Natural killer cell (primary cell): ENCODE measurements at regions not wholly inside any gene's neighbourhood (a gene's known extent, or its start where the extent isn't known, plus 50 kb on each side); places are given as distances from the start of the nearest gene placed in this dataset.

ENCODE experiments used
- ATAC-seq, 3 donors: fragments of 150-1000 bp in 2 of 3; fragments of 200-7000 bp in 1 of 3; cut with Tn5 transposase; 1 replicate in 1 of 3; 2 replicates in 2 of 3; pipeline ENCODE4 v1.10.0; 2021; ENCODE audit warnings: mild to moderate bottlenecking in 2 of 3, moderate library complexity in 2 of 3
- DNase-seq, 2 donors: peaks; one replicate each; pipeline versions ENCODE4 v3.0.0 to v3.0.0-alpha.2; 2013 to 2021; ENCODE audit warnings: mixed read lengths in 1 of 2
- H3K27ac ChIP-seq: one replicate; pipeline ENCODE4 v1.5.1; 2013; ENCODE audit warnings: mild to moderate bottlenecking, low read length
- H3K27me3 ChIP-seq: one replicate; pipeline ENCODE4 v1.6.1; 2013; ENCODE audit warnings: low read length; ENCODE audit not compliant: control insufficient read depth, insufficient read depth
- H3K36me3 ChIP-seq: one replicate; pipeline ENCODE4 v1.6.1; 2013; ENCODE audit warnings: low read length; ENCODE audit not compliant: control insufficient read depth, insufficient read depth
- H3K4me1 ChIP-seq: one replicate; pipeline ENCODE4 v1.6.1; 2013; ENCODE audit warnings: low read length; ENCODE audit not compliant: control insufficient read depth, insufficient read depth
- H3K4me3 ChIP-seq: one replicate; pipeline ENCODE4 v1.5.1; 2013; ENCODE audit warnings: low read length
- H3K9me3 ChIP-seq: one replicate; pipeline ENCODE4 v1.6.1; 2013; ENCODE audit warnings: low read length; ENCODE audit not compliant: control insufficient read depth, insufficient read depth
- H3K27ac Mint-ChIP-seq, 2 donors: one replicate each; pipeline ENCODE4 v1.8.0; 2022; ENCODE audit warnings: mild to moderate bottlenecking in 2 of 2, mixed read lengths in 2 of 2, moderate library complexity in 1 of 2
- H3K27me3 Mint-ChIP-seq, 2 donors: one replicate each; pipeline ENCODE4 v1.8.0; 2022; ENCODE audit warnings: low read depth in 2 of 2, mixed read lengths in 2 of 2
- H3K36me3 Mint-ChIP-seq: one replicate; pipeline ENCODE4 v1.8.0; 2022; ENCODE audit warnings: mixed read lengths
- H3K4me1 Mint-ChIP-seq, 2 donors: one replicate each; pipeline ENCODE4 v1.8.0; 2022; ENCODE audit warnings: mixed read lengths in 2 of 2
- H3K4me3 Mint-ChIP-seq: one replicate; pipeline ENCODE4 v1.8.0; 2022; ENCODE audit warnings: mild to moderate bottlenecking, moderate library complexity, mixed read lengths
- H3K9me3 Mint-ChIP-seq, 2 donors: one replicate each; pipeline ENCODE4 v1.8.0; 2022; ENCODE audit warnings: mixed read lengths in 2 of 2
- WGBS: methylation state at CpG from one replicate; pipeline ENCODE4 v1.1.7; 2013; ENCODE audit warnings: missing lambda C conversion rate; ENCODE audit not compliant: insufficient coverage; 5-methylcytosine and 5-hydroxymethylcytosine counted together
- intact Hi-C: fragments of 100-400 bp; cut with micrococcal nuclease; formaldehyde crosslinking; loops from one replicate; pipeline ENCODE4 v1.14.2; 2022
- TF ChIP-seq, protein P1 (sequence below): fragments of 200-600 bp; IDR thresholded peaks from one replicate; pipeline ENCODE4 v1.8.0; 2022; ENCODE audit warnings: antibody characterized with exemption

DNA sequence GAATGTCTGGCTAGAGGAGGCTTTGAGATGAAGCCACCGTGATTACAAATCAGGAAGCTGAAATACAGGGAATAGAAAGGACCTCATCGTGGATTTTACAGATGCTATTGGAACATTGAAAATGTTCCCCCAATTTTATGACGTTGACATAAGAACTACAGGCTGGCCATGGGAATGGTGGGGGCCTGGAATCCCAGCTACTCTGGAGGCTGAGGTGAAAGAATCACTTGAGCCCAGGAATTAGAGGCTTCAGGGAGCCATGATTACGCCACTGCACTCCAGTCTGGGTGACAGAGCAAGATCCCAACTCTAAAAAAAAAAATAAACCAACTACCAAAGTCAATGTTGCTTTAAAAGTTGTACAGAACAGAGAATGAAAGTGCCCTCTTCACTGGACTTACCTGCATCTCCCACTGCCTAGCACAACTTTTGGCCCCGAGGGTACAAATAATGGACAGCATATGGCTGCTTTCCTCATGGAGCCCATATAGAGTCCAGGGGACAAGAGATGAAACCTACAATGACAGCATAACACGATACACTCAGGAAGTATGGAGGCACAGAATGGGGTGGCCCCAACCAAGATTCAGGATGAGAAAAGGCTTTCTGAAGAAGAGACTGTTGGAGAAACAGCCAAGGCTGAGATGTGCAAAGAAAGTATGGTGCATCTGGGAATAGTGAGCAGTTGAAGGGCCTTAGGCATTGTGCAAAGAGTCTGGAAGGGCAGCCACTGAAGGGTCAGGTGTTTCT is 254.8 kb downstream of the MYCN start:
- H3K9me3 ChIP-seq: no peaks in the 10 kb centered on the region
- ATAC-seq (no peak), DNase-seq (no peak)
- no peaks in the 10 kb centered on the region for H3K36me3 Mint-ChIP-seq
- no peak overlapping the region for H3K27ac Mint-ChIP-seq
- WGBS: 79% methylated on average over 6 of the region's 6 CpGs
- H3K4me1 ChIP-seq: no peaks in the 10 kb centered on the region
- no peak overlapping the region for H3K4me3 Mint-ChIP-seq
- no peaks in the 10 kb centered on the region for H3K9me3 Mint-ChIP-seq
- no peaks in the 10 kb centered on the region for H3K27me3 ChIP-seq
- TF ChIP-seq, protein P1, sequence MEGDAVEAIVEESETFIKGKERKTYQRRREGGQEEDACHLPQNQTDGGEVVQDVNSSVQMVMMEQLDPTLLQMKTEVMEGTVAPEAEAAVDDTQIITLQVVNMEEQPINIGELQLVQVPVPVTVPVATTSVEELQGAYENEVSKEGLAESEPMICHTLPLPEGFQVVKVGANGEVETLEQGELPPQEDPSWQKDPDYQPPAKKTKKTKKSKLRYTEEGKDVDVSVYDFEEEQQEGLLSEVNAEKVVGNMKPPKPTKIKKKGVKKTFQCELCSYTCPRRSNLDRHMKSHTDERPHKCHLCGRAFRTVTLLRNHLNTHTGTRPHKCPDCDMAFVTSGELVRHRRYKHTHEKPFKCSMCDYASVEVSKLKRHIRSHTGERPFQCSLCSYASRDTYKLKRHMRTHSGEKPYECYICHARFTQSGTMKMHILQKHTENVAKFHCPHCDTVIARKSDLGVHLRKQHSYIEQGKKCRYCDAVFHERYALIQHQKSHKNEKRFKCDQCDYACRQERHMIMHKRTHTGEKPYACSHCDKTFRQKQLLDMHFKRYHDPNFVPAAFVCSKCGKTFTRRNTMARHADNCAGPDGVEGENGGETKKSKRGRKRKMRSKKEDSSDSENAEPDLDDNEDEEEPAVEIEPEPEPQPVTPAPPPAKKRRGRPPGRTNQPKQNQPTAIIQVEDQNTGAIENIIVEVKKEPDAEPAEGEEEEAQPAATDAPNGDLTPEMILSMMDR: no peak
- H3K36me3 ChIP-seq: no peaks in the 10 kb centered on the region
- no peak overlapping the region for H3K4me3 ChIP-seq
- H3K27ac ChIP-seq: no peak overlapping the region
- H3K4me1 Mint-ChIP-seq: no peaks in the 10 kb centered on the region
- no peaks in the 10 kb centered on the region for H3K27me3 Mint-ChIP-seq
- intact Hi-C loops: no loop called here

GRCh38 chr2:16194530-16194929 is 254.2 kb downstream of the MYCN start:
- H3K9me3 Mint-ChIP-seq: no peaks in the 10 kb centered on the region
- Histone ChIP-seq H3K27ac (no peak overlapping the region), H3K36me3 (no peaks in the 10 kb centered on the region), H3K4me1 (no peaks in the 10 kb centered on the region), H3K27me3 (no peaks in the 10 kb centered on the region), H3K9me3 (no peaks in the 10 kb centered on the region), H3K4me3 (no peak overlapping the region)
- no peak overlapping the region for H3K4me3 Mint-ChIP-seq
- no peak overlapping the region for H3K27ac Mint-ChIP-seq
- intact Hi-C loops: no loop called here
- WGBS: 68% methylated on average over 4 of the region's 4 CpGs
- H3K27me3 Mint-ChIP-seq: no peaks in the 10 kb centered on the region
- H3K36me3 Mint-ChIP-seq: no peaks in the 10 kb centered on the region
- H3K4me1 Mint-ChIP-seq: no peaks in the 10 kb centered on the region
- ATAC-seq: no peak
- TF ChIP-seq, protein P1: no peak
- no peak for DNase-seq

- WGBS: 100% methylated on average over 1 of the region's 1 CpG
- Histone ChIP-seq H3K36me3 (no peaks in the 10 kb centered on the region), H3K4me3 (no peak overlapping the region), H3K27ac (no peak overlapping the region), H3K27me3 (no peaks in the 10 kb centered on the region), H3K9me3 (no peaks in the 10 kb centered on the region), H3K4me1 (no peaks in the 10 kb centered on the region)
- no peak overlapping the region for H3K4me3 Mint-ChIP-seq
- H3K27ac Mint-ChIP-seq: no peak overlapping the region
- H3K4me1 Mint-ChIP-seq: no peaks in the 10 kb centered on the region
- ATAC-seq (no peak), DNase-seq (no peak)
- no peaks in the 10 kb centered on the region for H3K36me3 Mint-ChIP-seq
- no peaks in the 10 kb centered on the region for H3K9me3 Mint-ChIP-seq
- intact Hi-C loops: no loop called here
- no peaks in the 10 kb centered on the region for H3K27me3 Mint-ChIP-seq
- TF ChIP-seq, protein P1: no peak
Observed at GRCh38 chr2:16194096-16194390, 253.7 kb downstream of the MYCN start.
